Neural cell (in vitro differentiated cells): ENCODE measurements at regions not wholly inside any gene's neighbourhood (a gene's known extent, or its start where the extent isn't known, plus 50 kb on each side); places are given as distances from the start of the nearest gene placed in this dataset.

Experiments used
- EP300 ChIP-seq: fragments of 450-650 bp; conservative IDR thresholded peaks from 2 replicates; pipeline ENCODE4 v1.6.1; 2014; ENCODE audit warnings: antibody characterized with exemption, mild to moderate bottlenecking, moderate library complexity; ENCODE audit not compliant: poor library complexity, severe bottlenecking
- RAD21 ChIP-seq: fragments of 450-650 bp; conservative IDR thresholded peaks from 2 replicates; pipeline ENCODE4 v1.6.1; 2014; ENCODE audit warnings: antibody characterized with exemption, mild to moderate bottlenecking, moderate library complexity
- TF ChIP-seq, protein P1 (sequence below): fragments of 450-650 bp; IDR thresholded peaks from 2 replicates; pipeline ENCODE4 v1.5.1; 2014; ENCODE audit warnings: antibody characterized with exemption, mild to moderate bottlenecking, moderate library complexity; ENCODE audit not compliant: poor library complexity, severe bottlenecking

DNA sequence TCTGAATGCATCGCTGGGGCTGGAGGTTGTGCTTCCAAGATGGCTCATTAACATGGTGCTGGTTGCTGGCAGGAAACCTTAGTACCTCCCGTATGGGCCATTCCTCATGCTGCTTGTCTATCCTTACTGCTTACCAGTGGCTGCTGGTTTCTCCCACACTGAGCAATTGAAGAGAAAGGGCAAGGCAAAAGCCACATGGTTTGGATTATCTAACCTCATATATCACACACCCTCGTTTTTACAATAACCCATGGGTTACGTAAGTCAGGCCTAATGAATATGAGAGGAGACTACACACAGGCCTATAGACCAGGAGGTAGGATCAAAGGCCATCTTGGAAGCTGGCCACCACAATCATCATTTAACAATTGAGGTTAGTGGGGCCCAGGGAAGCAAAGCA is 141.8 kb upstream of the EDNRA start:
- TF ChIP-seq RAD21: no peak
- TF ChIP-seq EP300: no peak
- TF ChIP-seq, protein P1, sequence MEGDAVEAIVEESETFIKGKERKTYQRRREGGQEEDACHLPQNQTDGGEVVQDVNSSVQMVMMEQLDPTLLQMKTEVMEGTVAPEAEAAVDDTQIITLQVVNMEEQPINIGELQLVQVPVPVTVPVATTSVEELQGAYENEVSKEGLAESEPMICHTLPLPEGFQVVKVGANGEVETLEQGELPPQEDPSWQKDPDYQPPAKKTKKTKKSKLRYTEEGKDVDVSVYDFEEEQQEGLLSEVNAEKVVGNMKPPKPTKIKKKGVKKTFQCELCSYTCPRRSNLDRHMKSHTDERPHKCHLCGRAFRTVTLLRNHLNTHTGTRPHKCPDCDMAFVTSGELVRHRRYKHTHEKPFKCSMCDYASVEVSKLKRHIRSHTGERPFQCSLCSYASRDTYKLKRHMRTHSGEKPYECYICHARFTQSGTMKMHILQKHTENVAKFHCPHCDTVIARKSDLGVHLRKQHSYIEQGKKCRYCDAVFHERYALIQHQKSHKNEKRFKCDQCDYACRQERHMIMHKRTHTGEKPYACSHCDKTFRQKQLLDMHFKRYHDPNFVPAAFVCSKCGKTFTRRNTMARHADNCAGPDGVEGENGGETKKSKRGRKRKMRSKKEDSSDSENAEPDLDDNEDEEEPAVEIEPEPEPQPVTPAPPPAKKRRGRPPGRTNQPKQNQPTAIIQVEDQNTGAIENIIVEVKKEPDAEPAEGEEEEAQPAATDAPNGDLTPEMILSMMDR: no peak
